Stimulated activated CD8-positive, alpha-beta memory T cell treated with anti-CD3 and anti-CD28 coated beads, Interleukin-7, amount 100 ng/mL, for 4 hours (primary cell): ENCODE measurements at regions not wholly inside any gene's neighbourhood (a gene's known extent, or its start where the extent isn't known, plus 50 kb on each side); places are given as distances from the start of the nearest gene placed in this dataset.

Experiments
- DNase-seq, 2 donors: peaks; one replicate each; pipeline ENCODE4 v3.0.0-alpha.2; 2020; ENCODE audit warnings: low read depth in 2 of 2

DNA sequence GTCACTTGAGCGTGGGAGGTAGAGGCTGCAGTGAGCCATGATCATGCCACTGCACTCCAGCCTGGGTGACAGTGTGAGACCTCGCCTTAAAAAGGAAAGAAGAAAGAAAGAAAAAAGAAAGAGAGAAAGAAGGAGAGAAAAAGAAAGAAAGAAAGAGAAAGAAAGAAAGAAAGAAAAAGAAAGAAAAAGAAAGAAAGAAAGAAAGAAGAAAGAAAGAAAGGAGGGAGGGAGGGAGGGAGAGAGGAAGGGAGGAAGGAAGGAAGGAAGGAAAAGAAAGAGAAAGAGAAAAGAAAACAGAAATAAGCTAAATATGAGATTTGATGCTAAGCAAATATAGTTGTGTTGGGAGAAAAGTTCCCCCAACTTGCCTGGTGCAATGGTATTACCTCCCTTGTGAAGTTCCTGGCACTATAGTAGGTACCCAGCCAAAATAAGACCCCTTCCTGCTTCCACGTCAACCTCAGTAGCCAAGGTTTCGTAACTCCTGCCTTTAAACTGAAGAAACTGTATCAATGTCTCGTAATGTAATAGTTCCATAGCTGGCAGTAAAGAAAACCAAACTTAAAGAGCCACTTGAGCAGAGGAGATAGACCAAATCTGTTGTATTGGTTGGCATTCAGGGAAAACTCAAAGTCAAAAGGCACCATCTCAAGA lies 88.1 kb upstream of the HNRNPU start:
- no peak for DNase-seq

DNA sequence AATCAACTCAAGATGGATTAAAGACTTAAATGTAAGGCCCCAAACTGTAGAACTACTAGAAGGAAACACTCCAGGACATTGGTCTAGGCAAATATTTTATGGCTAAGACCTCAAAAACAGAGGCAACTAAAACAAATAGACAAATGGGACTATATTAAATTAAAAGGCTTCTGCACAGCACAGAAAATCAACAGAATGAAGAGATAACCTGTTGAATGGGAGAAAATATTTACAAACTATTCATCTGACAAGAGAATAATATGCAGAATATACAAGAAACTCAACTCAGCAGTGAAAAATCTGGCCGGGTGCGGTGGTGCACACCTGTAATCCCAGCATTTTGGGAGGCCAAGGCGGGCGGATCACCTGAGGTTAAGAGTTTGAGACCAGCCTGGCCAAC lies 84.1 kb upstream of the HNRNPU start:
- no peak for DNase-seq

DNA sequence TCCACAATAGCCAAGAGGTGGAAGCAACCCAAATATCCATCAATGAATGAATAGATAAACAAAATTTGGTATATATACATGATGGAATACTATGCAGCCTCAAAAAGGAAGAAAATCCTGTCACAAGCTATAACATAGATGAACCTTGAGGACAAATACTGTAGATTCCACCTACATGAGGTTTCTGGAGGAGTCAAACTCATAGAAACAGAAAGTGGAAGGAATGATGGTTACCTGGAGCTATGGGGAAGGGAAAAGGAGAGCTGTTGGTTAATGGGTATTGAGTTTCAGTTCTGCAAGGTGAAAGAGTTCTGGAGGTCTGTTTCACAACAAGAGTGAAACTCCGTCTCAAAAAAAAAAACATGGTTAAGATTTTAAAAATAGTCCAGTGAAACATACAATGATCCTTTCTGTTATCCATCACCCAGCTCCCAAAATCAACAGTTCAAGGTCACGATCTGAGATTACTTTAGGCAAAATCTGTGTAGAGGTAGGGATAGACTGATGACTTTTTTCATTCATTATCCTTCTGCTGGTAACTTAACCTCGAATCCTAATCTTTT lies 80.8 kb upstream of the HNRNPU start:
- DNase-seq: no peak

DNA sequence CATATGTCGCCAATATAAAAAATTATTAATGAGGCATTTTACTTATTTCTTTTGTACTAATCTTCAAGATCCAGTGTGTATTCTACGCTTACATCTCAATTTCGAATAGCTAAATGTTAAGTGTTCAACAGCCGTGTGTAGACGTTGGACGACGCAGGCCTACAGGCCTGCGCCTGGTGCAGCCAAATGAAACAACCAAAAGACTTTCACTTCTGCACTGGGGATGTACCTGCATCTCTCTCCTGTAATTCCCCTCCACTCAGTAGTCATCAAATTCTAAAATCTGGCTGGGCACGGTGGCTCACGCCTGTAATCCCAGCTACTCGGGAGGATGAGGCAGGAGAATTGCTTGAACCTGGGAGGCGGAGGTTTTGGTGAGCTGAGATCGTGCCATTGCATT lies 76.8 kb upstream of the HNRNPU start:
- no peak for DNase-seq

DNA sequence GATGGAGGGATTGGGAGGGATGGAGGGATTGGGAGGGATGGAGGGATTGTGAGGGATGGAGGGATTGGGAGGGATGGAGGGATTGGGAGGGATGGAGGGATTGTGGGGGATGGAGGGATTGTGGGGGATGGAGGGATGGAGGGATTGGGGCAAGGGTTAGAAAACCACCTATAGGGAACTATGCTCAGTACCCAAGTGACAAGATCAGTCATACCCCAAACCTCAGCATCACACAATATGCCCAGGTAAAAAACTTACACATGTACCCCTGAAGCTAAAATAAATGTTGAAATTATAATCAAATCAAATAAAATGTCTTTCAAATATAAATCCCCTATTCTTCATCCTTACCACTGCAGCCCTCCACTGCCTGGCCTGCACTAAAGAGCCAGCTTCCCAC lies 72.8 kb upstream of the HNRNPU start:
- DNase-seq: no peak

DNA sequence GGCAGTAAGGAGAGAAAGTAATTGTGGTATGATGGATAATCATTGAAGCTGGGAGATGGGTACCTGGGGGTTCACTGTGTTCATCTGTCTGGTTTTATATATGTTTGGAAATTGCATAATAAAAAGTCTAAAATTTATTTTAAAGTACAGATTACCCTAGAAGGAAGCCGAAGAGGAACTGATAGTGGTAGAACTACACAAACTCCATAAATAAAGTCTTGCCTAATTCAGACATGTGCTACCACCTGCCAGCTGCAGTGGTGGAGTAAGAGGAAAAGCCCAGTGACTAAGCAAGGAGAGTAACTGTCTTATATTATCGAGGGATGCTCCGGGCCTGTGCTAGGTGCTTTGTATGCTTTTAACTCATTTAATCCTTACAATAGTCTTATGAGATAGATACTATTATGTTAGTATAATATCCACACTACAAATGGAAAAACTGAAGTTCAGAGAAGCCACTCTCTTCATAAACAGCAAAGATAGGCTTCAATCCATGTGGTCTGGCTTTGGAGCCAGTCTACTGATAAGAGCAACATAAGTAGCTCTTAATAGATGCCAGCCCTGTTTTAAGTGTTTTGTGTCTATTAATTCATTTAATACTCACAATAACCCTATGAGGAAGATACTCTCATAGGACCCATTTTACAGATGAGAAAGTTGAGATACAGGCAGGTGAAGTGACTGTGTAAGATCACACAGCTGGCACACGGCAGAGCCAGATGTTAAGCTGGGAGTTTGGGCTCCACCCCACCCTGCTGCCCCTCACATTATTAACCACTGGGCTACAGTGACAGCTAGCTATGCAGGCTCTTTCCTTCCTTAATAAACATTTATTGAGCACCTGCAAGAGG lies 56.8 kb upstream of the HNRNPU start:
- DNase-seq: no peak

DNA sequence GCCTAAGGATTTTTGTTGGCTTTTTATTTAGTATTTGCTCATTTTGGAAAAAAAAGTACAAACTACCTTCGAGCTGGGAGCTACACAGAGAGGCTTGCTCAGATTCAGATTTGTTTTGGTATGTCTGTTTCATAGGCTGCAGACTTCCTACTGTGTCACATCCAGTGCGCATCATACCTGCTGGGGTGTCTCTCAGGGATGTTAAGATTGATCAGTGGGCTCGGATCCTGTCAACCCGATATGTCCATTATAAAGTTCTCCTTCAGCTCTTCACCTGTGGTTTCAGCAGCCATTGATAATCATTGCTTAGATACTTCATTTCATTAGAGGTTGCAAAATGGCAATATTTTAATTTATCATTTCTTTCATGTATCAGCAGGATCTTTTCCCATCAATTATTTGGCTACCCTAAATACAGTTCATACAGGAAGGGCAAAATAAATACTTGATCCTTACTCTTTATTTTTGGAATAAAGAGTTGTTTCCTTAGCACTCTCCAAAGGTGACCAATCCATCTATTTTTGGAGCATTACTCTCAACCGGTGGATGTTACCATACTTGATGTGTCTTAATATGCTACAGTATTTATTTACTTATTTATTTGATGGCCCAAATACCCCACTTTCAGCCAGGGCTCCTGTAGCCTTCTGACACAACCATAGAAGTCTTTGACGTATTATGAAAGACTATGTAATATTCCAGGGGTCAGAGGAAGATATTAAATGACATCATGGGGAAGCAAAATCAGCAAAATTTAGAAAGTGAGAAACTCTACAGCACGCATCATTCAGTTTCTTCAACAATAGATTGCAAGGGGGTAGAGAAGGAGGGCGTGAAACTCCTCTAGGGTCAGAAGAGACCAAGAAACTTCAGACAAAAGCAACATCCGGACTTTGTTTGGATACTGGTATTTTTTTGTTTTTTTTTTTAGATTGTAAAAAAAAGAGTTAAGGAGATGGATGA lies 55.3 kb upstream of the HNRNPU start:
- DNase-seq: no peak

DNA sequence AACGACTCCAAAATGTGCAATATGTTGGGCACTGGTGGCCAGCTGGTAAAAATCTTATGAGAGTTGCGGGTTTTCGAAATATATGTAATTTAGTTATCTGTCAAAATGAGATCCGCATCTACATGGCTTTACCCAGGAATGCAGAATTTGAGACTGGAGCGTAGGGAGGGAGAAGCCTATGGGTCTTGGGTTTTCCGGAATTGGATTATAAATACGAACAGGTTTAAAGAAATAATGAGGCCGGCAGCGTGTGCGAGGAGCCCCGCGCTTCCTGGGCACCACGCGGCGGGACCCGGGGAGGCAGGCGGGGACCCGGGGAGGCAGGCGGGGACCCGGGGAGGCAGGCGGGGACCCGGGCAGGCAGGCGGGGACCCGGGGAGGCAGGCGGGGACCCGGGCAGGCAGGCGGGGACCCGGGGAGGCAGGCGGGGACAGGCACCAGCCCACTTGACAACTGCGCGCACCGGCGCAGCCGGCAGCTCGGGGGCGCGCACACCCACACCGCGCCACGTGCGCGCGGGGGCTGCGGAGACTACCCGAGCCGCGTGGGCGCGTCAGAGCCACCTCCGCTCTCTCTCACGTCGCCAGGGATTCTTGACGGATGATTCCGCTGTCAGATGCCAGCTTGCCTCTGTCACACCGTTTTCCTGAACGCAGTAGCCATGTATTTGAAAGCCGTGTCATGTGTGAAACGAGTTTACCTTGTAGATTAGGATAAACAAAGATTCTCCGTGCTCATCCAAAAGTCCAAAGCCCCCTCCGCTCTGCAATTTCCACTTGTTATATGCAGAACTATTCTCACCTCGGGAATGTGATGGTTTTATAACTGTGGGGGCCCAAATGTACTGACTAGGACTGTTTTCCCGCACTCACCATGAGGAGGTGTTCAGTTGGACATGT lies 54.3 kb upstream of the HNRNPU start:
- peak; percentile 47 to 76 for DNase-seq

DNA sequence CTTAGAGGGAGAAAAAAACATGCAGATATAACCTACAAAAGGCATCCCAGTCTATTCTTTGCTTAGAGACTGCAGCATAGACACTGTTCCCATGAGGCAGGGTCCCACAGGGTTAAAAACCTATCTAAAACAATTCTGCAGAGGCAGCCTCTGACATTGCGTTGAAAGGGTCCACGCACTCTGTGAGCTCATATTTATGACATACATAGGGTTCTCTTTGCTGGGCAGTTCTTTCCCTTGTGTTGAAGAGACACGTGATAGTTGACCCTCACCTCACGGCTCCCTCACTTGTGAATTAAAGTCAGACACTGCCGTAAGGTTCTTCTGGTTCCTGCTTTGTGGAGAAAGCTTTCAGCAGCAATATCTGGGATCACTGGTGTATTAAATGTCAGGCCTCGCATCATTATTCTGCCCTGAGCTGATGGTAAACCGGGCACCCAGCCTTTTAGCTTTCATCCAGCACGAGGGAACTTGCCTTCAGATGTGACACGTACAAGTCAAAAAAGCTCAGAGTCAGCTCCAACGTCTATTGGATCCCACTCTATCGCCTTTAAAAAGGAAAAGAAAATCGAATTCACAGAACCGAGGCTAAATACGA lies 52.8 kb upstream of the HNRNPU start:
- no peak for DNase-seq

DNA sequence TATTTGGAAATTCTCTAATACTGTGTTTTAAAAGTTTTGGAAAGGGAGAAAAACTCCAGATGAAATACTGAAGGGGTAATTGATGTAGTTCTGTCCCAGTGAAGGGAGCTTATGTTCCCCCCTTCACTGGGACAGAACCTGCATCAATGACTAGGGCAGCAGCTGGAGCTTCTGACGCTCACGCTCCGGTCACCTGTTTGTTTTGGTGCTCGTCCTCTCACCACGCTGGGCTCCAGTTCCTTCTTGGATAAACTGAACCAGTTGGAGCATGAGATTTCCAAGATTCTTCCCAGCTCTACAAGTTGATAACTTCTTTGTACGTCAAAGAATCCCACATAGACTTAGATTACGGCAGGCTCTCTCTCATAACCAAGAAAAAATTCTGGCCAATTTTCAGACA lies 51.4 kb upstream of the HNRNPU start:
- no peak for DNase-seq

DNA sequence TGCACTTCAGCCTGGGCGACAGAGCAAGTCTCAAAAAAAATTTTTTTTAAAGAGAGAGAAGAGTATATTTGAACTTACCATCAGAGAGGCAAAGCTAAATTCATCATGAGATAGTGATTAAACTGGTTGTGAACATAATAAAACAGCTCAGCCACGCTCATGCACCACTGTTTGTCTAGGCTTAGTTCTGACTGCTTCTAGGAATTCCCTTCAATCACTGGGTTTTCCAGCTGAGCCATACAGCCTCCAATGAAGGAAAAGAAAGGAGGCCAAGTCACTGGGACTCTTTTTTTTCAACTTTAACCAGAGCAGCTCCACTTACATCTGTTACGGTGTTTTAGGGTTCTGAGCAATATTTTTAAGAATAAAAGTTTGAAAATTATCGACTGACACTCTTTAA lies 50.4 kb upstream of the HNRNPU start:
- no peak for DNase-seq
